ENCODE measurements at regions not wholly inside any gene's neighbourhood (a gene's known extent, or its start where the extent isn't known, plus 50 kb on each side); places are given as distances from the start of the nearest gene placed in this dataset.

DNA sequence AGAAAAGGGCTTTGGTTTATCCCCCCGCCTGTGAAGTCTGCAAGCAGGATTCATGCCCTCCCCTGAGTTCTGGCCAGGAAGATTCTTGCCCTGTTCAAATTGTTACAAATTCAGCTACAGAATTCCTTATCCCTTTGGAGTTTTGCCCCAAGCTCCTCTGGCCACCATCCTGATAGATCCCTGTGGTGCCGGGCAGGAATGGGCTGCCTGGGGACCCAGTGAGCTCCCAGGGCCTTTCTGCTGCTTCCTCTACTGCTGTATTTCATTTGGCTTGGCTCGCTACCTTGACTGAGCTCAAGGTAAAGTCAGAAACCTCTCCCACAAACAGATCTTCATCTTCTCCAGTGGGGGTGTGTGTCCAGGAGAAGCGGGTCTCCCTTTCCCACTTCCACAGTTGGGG lies 194.6 kb upstream of the NBEA start:
- no peak overlapping the region for H3K4me3 ChIP-seq (ENCODE audit: insufficient read depth, low read length)
- H3K4me1 ChIP-seq (ENCODE audit: insufficient read depth, low read length), result no peaks in the 10 kb centered on the region
- H3K9me3 ChIP-seq (ENCODE audit: low read depth, low read length), result no peaks in the 10 kb centered on the region
- no peak overlapping the region for H3K4me2 ChIP-seq (ENCODE audit: insufficient read depth, low read length)
- no peaks in the 10 kb centered on the region for H4K20me1 ChIP-seq (ENCODE audit: insufficient read depth, low read length)
- no peak for TF ChIP-seq CTCF (IDR thresholded peaks at IDR 0.05; ENCODE audit: extremely low read depth, low read depth, low read length)
- H3K36me3 ChIP-seq (ENCODE audit: insufficient read depth, low read length), result no peaks in the 10 kb centered on the region
- H2AFZ ChIP-seq (ENCODE audit: low read length), result no peak overlapping the region
- peak; percentile 6 for DNase-seq (ENCODE audit: insufficient read length, low spot score, missing footprints)
- no peak overlapping the region for H3K27ac ChIP-seq (ENCODE audit: low read depth, low read length)
- H3K79me2 ChIP-seq (ENCODE audit: insufficient read depth, low read length), result no peaks in the 10 kb centered on the region
- no peaks in the 10 kb centered on the region for H3K27me3 ChIP-seq (ENCODE audit: insufficient read depth, low read length)

GRCh38 chr13:34748073-34748472 lies 194.0 kb upstream of the NBEA start:
- no peak for TF ChIP-seq CTCF (IDR thresholded peaks at IDR 0.05; ENCODE audit: extremely low read depth, low read depth, low read length)
- H3K27ac ChIP-seq (ENCODE audit: low read depth, low read length), result no peak overlapping the region
- H3K27me3 ChIP-seq (ENCODE audit: insufficient read depth, low read length), result no peaks in the 10 kb centered on the region
- H3K79me2 ChIP-seq (ENCODE audit: insufficient read depth, low read length), result no peaks in the 10 kb centered on the region
- H4K20me1 ChIP-seq (ENCODE audit: insufficient read depth, low read length), result no peaks in the 10 kb centered on the region
- H3K9me3 ChIP-seq (ENCODE audit: low read depth, low read length), result no peaks in the 10 kb centered on the region
- no peak overlapping the region for H3K4me3 ChIP-seq (ENCODE audit: insufficient read depth, low read length)
- H3K36me3 ChIP-seq (ENCODE audit: insufficient read depth, low read length), result no peaks in the 10 kb centered on the region
- no peak for DNase-seq (ENCODE audit: insufficient read length, low spot score, missing footprints)
- H3K4me1 ChIP-seq (ENCODE audit: insufficient read depth, low read length), result no peaks in the 10 kb centered on the region
- no peak overlapping the region for H2AFZ ChIP-seq (ENCODE audit: low read length)
- no peak overlapping the region for H3K4me2 ChIP-seq (ENCODE audit: insufficient read depth, low read length)

GRCh38 chr13:34748596-34748995 lies 193.5 kb upstream of the NBEA start:
- Histone ChIP-seq H4K20me1 (ENCODE audit: insufficient read depth, low read length) (no peaks in the 10 kb centered on the region), H3K4me2 (ENCODE audit: insufficient read depth, low read length) (no peak overlapping the region), H3K79me2 (ENCODE audit: insufficient read depth, low read length) (no peaks in the 10 kb centered on the region), H3K9me3 (ENCODE audit: low read depth, low read length) (no peaks in the 10 kb centered on the region), H3K27me3 (ENCODE audit: insufficient read depth, low read length) (no peaks in the 10 kb centered on the region), H2AFZ (ENCODE audit: low read length) (no peak overlapping the region), H3K36me3 (ENCODE audit: insufficient read depth, low read length) (no peaks in the 10 kb centered on the region), H3K4me3 (ENCODE audit: insufficient read depth, low read length) (no peak overlapping the region), H3K4me1 (ENCODE audit: insufficient read depth, low read length) (no peaks in the 10 kb centered on the region), H3K27ac (ENCODE audit: low read depth, low read length) (no peak overlapping the region)
- no peak for TF ChIP-seq CTCF (IDR thresholded peaks at IDR 0.05; ENCODE audit: extremely low read depth, low read depth, low read length)
- DNase-seq (ENCODE audit: insufficient read length, low spot score, missing footprints), result peak; percentile 0

- no peak overlapping the region for H3K27ac ChIP-seq (ENCODE audit: low read depth, low read length)
- H3K4me3 ChIP-seq (ENCODE audit: insufficient read depth, low read length), result no peak overlapping the region
- H3K9me3 ChIP-seq (ENCODE audit: low read depth, low read length), result no peaks in the 10 kb centered on the region
- no peaks in the 10 kb centered on the region for H3K27me3 ChIP-seq (ENCODE audit: insufficient read depth, low read length)
- H3K79me2 ChIP-seq (ENCODE audit: insufficient read depth, low read length), result no peaks in the 10 kb centered on the region
- DNase-seq (ENCODE audit: insufficient read length, low spot score, missing footprints), result no peak
- no peak for TF ChIP-seq CTCF (IDR thresholded peaks at IDR 0.05; ENCODE audit: extremely low read depth, low read depth, low read length)
- H3K36me3 ChIP-seq (ENCODE audit: insufficient read depth, low read length), result no peaks in the 10 kb centered on the region
- no peaks in the 10 kb centered on the region for H4K20me1 ChIP-seq (ENCODE audit: insufficient read depth, low read length)
- no peak overlapping the region for H2AFZ ChIP-seq (ENCODE audit: low read length)
- no peak overlapping the region for H3K4me2 ChIP-seq (ENCODE audit: insufficient read depth, low read length)
- H3K4me1 ChIP-seq (ENCODE audit: insufficient read depth, low read length), result no peaks in the 10 kb centered on the region
Observed at GRCh38 chr13:34749046-34749445, 193.0 kb upstream of the NBEA start.
